ENCODE measurements at regions not wholly inside any gene's neighbourhood (a gene's known extent, or its start where the extent isn't known, plus 50 kb on each side); places are given as distances from the start of the nearest gene placed in this dataset.

GRCh38 chr5:153005711-153006110, 484.8 kb upstream of the GRIA1 start:
- TF ChIP-seq CTCF (IDR thresholded peaks at IDR 0.05 in 2 of 3, conservative IDR thresholded peaks at IDR 0.05 in 1 of 3; ENCODE audit: borderline replicate concordance in 1 of 3, insufficient read depth in 1 of 3, low read depth in 2 of 3, low read length in 2 of 3), result no peak
- no peak for TF ChIP-seq MAX (IDR thresholded peaks at IDR 0.05)
- no peak for TF ChIP-seq EZH2phosphoT487 (IDR thresholded peaks at IDR 0.05; ENCODE audit: borderline replicate concordance)
- no peak for TF ChIP-seq FOSL1 (IDR thresholded peaks at IDR 0.05; ENCODE audit: low read depth)
- TF ChIP-seq YY1 (IDR thresholded peaks at IDR 0.05; ENCODE audit: extremely low read depth, insufficient replicate concordance, low read depth, low read length), result no peak
